GM23338 (cell line): ENCODE measurements at regions not wholly inside any gene's neighbourhood (a gene's known extent, or its start where the extent isn't known, plus 50 kb on each side); places are given as distances from the start of the nearest gene placed in this dataset.
"Not testable (repeated sequence)": the region's sequence is repeated elsewhere in the genome, so short reads cannot be mapped to it uniquely, and the experiment has no call there.

Source experiments
- ATAC-seq: fragments of 200-7000 bp; cut with Tn5 transposase; 3 replicates; pipeline ENCODE4 v1.9.1; 2020
- DNase-seq: peaks from one replicate; pipeline ENCODE4 v3.0.0-alpha.2; 2015; ENCODE audit warnings: low spot score
- H2AFZ ChIP-seq: fragments of 200-600 bp; sonication (generic); 2 replicates; pipeline ENCODE4 v1.8.0; 2016; ENCODE audit warnings: antibody characterized with exemption, mild to moderate bottlenecking, moderate library complexity
- H3F3A ChIP-seq: fragments of 200-600 bp; sonication (generic); replicated peaks from 2 replicates; pipeline ENCODE4 v1.8.0; 2017; ENCODE audit warnings: antibody characterized with exemption, mixed run types, low read depth
- H3K27ac ChIP-seq: fragments of 200-600 bp; sonication (generic); 2 replicates; pipeline ENCODE4 v1.6.1; 2016; ENCODE audit warnings: low read depth
- H3K27me3 ChIP-seq: fragments of 200-600 bp; sonication (generic); 2 replicates; pipeline ENCODE4 v1.8.0; 2016; ENCODE audit warnings: mild to moderate bottlenecking, mixed run types, moderate library complexity; ENCODE audit not compliant: insufficient read depth
- H3K36me3 ChIP-seq: fragments of 200-600 bp; sonication (generic); 2 replicates; pipeline ENCODE4 v1.8.0; 2016; ENCODE audit warnings: mild to moderate bottlenecking; ENCODE audit not compliant: insufficient read depth
- H3K4me1 ChIP-seq: fragments of 200-600 bp; sonication (generic); 2 replicates; pipeline ENCODE4 v1.8.0; 2016; ENCODE audit warnings: mild to moderate bottlenecking, moderate library complexity; ENCODE audit not compliant: insufficient read depth
- H3K4me2 ChIP-seq: fragments of 200-600 bp; sonication (generic); 2 replicates; pipeline ENCODE4 v1.7.1; 2017; ENCODE audit warnings: mixed run types
- H3K4me3 ChIP-seq: fragments of 200-600 bp; sonication (generic); 2 replicates; pipeline ENCODE4 v1.6.1; 2016; ENCODE audit warnings: mixed run types
- H3K79me2 ChIP-seq: fragments of 200-600 bp; sonication (generic); replicated peaks from 2 replicates; pipeline ENCODE4 v1.8.0; 2017; ENCODE audit warnings: mild to moderate bottlenecking; ENCODE audit not compliant: insufficient read depth
- H3K9me2 ChIP-seq: fragments of 200-600 bp; sonication (generic); 2 replicates; pipeline ENCODE4 v1.8.0; 2017; ENCODE audit not compliant: insufficient read depth
- H4K20me1 ChIP-seq: fragments of 200-600 bp; sonication (generic); replicated peaks from 2 replicates; pipeline ENCODE4 v1.8.0; 2017; ENCODE audit warnings: mild to moderate bottlenecking; ENCODE audit not compliant: insufficient read depth
- H3K27ac Mint-ChIP-seq: 2 replicates; pipeline ENCODE4 v1.8.0; 2020; ENCODE audit warnings: inconsistent platforms, mild to moderate bottlenecking, moderate library complexity, mixed read lengths
- H3K27me3 Mint-ChIP-seq: 3 replicates; pipeline ENCODE4 v1.8.0; 2022; ENCODE audit warnings: low read depth, mild to moderate bottlenecking, moderate library complexity, mixed read lengths, inconsistent platforms; ENCODE audit not compliant: insufficient read depth, poor library complexity
- H3K36me3 Mint-ChIP-seq: 3 replicates; pipeline ENCODE4 v1.8.0; 2021; ENCODE audit warnings: low read depth, mild to moderate bottlenecking, inconsistent platforms, moderate library complexity, mixed read lengths
- H3K4me1 Mint-ChIP-seq: 3 replicates; pipeline ENCODE4 v1.8.0; 2020; ENCODE audit warnings: mild to moderate bottlenecking, inconsistent platforms, mixed read lengths
- H3K4me3 Mint-ChIP-seq: 3 replicates; pipeline ENCODE4 v1.8.0; 2021; ENCODE audit warnings: moderate library complexity, mild to moderate bottlenecking, inconsistent platforms, mixed read lengths
- H3K9me3 Mint-ChIP-seq: 3 replicates; pipeline ENCODE4 v1.8.0; 2020; ENCODE audit warnings: moderate library complexity, mild to moderate bottlenecking, inconsistent platforms, mixed read lengths
- CREB1 ChIP-seq: fragments of 250-450 bp; sonication (Bioruptor Pico); IDR thresholded peaks from 2 replicates; pipeline ENCODE4 v1.5.0; 2020; ENCODE audit warnings: low read depth, mild to moderate bottlenecking, moderate library complexity
- CTCF ChIP-seq, 2 experiments: fragments of 200-600 bp in 1 of 2; sonication (generic) in 1 of 2; conservative IDR thresholded peaks; 2 replicates each; pipeline versions ENCODE4 v1.5.1 to v1.6.1; 2016 to 2017; ENCODE audit warnings: antibody characterized with exemption in 2 of 2, low read depth in 2 of 2, mild to moderate bottlenecking in 2 of 2, moderate library complexity in 1 of 2
- EZH2 ChIP-seq: fragments of 200-600 bp; sonication (generic); IDR thresholded peaks from one replicate; pipeline ENCODE4 v1.8.0; 2017; ENCODE audit warnings: antibody characterized with exemption, mild to moderate bottlenecking, low read depth; ENCODE audit not compliant: unreplicated experiment
- ZNF331 ChIP-seq: fragments of 250-450 bp; sonication (Bioruptor Pico); IDR thresholded peaks from 2 replicates; pipeline ENCODE4 v1.5.0; 2020; ENCODE audit warnings: low read depth, mild to moderate bottlenecking, moderate library complexity
- TF ChIP-seq, protein P1 (sequence below): fragments of 250-450 bp; sonication (Bioruptor Pico); IDR thresholded peaks from 2 replicates; pipeline ENCODE4 v1.5.0; 2020; ENCODE audit warnings: mild to moderate bottlenecking, moderate library complexity

DNA sequence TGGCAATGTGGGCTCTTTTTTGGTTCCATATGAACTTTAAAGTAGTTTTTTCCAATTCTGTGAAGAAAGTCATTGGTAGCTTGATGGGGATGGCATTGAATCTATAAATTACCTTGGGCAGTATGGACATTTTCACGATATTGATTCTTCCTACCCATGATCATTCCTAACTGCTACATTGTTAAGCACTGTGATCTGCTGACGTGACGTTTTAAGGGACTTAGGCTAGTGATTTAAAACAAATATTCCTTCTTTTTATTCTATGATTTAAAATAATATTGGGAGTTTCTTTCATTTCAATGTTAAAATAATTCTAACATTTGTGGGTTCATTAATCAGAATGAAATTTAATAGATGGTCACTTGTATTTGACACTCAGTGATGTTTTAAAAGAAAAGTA lies 970.9 kb upstream of the POU3F4 start:
- H2AFZ ChIP-seq, H3K27me3 ChIP-seq, H3K4me2 ChIP-seq, H3F3A ChIP-seq, H3K79me2 ChIP-seq, H3K27me3 Mint-ChIP-seq, H3K4me3 Mint-ChIP-seq, H3K4me1 ChIP-seq, H3K36me3 ChIP-seq, H4K20me1 ChIP-seq, H3K27ac Mint-ChIP-seq, H3K4me1 Mint-ChIP-seq, H3K27ac ChIP-seq, H3K9me2 ChIP-seq, DNase-seq, ATAC-seq, H3K4me3 ChIP-seq, H3K36me3 Mint-ChIP-seq: not testable (repeated sequence)
- H3K9me3 Mint-ChIP-seq, result peaks cover 12% of the 10 kb centered on the region; the same call in 2 of the 3 replicates

DNA sequence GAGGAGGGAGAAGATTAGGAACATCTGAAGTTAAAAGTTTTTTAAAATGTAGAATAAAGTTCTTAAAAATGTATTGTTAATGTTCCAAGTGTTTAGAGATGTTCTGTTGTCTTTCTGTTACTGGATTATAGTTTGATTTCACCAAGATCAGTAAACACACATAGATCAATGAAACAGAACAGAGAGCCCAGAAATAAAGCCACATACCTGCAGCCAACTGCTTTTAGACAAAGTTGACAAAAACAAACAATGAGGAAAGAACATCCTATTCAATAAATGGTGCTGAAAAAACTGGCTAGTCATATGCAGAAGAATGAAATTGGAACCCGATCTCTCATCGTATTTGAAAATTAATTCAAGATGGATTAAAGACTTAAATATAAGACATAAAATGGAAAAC lies 966.3 kb upstream of the POU3F4 start:
- Histone ChIP-seq H3K4me2 (no peak overlapping the region), H3K36me3 (no peaks in the 10 kb centered on the region), H3K4me3 (no peak overlapping the region), H2AFZ (no peak overlapping the region), H3K79me2 (no peaks in the 10 kb centered on the region), H3K4me1 (no peaks in the 10 kb centered on the region), H3F3A (no peaks in the 10 kb centered on the region), H4K20me1 (no peaks in the 10 kb centered on the region), H3K27ac (no peak overlapping the region), H3K27me3 (no peaks in the 10 kb centered on the region), H3K9me2 (no peaks in the 10 kb centered on the region)
- no peak for DNase-seq
- no peak for TF ChIP-seq CREB1
- H3K9me3 Mint-ChIP-seq, result peaks cover 16% of the 10 kb centered on the region; the same call in 2 of the 3 replicates
- no peaks in the 10 kb centered on the region for H3K36me3 Mint-ChIP-seq
- no peak for ATAC-seq
- H3K27me3 Mint-ChIP-seq, result no peaks in the 10 kb centered on the region
- H3K27ac Mint-ChIP-seq, result no peak overlapping the region
- H3K4me1 Mint-ChIP-seq, result no peaks in the 10 kb centered on the region
- H3K4me3 Mint-ChIP-seq, result no peak overlapping the region

DNA sequence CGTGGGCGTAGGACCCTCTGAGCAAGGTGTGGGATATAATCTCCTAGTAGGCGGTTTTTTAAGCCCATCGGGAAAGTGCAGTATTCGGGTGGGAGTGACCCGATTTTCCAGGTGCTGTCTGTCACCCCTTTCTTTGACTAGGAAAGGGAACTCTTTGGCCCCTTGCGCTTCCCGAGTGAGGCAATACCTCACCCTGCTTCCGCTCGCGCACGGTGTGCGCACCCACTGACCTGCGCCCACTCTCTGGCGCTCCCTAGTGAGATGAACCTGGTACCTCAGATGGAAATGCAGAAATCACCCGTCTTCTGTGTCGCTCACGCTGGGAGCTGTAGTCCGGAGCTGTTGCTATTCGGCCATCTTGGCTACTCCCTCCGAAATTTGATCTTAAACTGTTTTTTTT lies 955.9 kb upstream of the POU3F4 start:
- ATAC-seq, H3K4me3 Mint-ChIP-seq, DNase-seq, H3K4me2 ChIP-seq, H3K4me1 ChIP-seq, H3K4me1 Mint-ChIP-seq, H4K20me1 ChIP-seq, H3K4me3 ChIP-seq, H3K27ac Mint-ChIP-seq, H3K27ac ChIP-seq, H3K27me3 ChIP-seq, H3F3A ChIP-seq, H3K9me2 ChIP-seq, H3K36me3 ChIP-seq, H2AFZ ChIP-seq, H3K79me2 ChIP-seq, H3K27me3 Mint-ChIP-seq: not testable (repeated sequence)
- Mint-ChIP-seq H3K36me3 (peaks cover 15% of the 10 kb centered on the region; the same call in 2 of the 3 replicates), H3K9me3 (peaks cover 41% of the 10 kb centered on the region)

DNA sequence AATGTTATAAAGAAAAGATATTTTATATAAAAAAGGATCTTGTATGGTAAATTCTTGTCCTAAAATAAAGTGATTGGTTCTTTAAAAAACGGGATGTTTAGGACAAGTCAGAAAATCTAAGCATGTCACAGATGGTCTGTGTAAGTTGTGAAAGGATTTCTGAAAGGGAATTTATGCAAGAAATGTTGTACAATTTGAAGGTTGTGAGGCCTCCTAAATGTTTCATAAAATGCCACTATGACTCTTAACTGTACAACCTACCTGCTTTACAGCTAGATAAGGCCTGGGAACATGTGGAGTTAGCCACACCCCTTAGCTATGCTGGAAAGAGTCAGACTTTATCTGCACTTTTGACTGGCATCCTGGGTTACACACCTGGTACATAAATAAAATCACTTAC lies 951.5 kb upstream of the POU3F4 start:
- peaks cover 56% of the 10 kb centered on the region for H3K9me3 Mint-ChIP-seq
- Histone ChIP-seq H3K9me2 (no peaks in the 10 kb centered on the region), H3F3A (no peaks in the 10 kb centered on the region), H2AFZ (no peak overlapping the region), H3K4me3 (no peak overlapping the region), H3K4me2 (no peak overlapping the region), H4K20me1 (no peaks in the 10 kb centered on the region), H3K27me3 (no peaks in the 10 kb centered on the region), H3K79me2 (no peaks in the 10 kb centered on the region), H3K4me1 (no peaks in the 10 kb centered on the region), H3K27ac (no peak overlapping the region), H3K36me3 (no peaks in the 10 kb centered on the region)
- H3K27me3 Mint-ChIP-seq, result peaks cover 2% of the 10 kb centered on the region
- no peak overlapping the region for H3K4me3 Mint-ChIP-seq
- H3K27ac Mint-ChIP-seq, result no peak overlapping the region
- DNase-seq, result peak; percentile 9
- ATAC-seq, result no peak
- peaks cover 17% of the 10 kb centered on the region; the same call in 2 of the 3 replicates for H3K36me3 Mint-ChIP-seq
- no peaks in the 10 kb centered on the region for H3K4me1 Mint-ChIP-seq
- TF ChIP-seq CTCF (conservative IDR thresholded peaks at IDR 0.05; ENCODE audit: low read depth in 2 of 2) (no peak), ZNF331 (no peak), EZH2 (no peak)
- TF ChIP-seq, protein P1, sequence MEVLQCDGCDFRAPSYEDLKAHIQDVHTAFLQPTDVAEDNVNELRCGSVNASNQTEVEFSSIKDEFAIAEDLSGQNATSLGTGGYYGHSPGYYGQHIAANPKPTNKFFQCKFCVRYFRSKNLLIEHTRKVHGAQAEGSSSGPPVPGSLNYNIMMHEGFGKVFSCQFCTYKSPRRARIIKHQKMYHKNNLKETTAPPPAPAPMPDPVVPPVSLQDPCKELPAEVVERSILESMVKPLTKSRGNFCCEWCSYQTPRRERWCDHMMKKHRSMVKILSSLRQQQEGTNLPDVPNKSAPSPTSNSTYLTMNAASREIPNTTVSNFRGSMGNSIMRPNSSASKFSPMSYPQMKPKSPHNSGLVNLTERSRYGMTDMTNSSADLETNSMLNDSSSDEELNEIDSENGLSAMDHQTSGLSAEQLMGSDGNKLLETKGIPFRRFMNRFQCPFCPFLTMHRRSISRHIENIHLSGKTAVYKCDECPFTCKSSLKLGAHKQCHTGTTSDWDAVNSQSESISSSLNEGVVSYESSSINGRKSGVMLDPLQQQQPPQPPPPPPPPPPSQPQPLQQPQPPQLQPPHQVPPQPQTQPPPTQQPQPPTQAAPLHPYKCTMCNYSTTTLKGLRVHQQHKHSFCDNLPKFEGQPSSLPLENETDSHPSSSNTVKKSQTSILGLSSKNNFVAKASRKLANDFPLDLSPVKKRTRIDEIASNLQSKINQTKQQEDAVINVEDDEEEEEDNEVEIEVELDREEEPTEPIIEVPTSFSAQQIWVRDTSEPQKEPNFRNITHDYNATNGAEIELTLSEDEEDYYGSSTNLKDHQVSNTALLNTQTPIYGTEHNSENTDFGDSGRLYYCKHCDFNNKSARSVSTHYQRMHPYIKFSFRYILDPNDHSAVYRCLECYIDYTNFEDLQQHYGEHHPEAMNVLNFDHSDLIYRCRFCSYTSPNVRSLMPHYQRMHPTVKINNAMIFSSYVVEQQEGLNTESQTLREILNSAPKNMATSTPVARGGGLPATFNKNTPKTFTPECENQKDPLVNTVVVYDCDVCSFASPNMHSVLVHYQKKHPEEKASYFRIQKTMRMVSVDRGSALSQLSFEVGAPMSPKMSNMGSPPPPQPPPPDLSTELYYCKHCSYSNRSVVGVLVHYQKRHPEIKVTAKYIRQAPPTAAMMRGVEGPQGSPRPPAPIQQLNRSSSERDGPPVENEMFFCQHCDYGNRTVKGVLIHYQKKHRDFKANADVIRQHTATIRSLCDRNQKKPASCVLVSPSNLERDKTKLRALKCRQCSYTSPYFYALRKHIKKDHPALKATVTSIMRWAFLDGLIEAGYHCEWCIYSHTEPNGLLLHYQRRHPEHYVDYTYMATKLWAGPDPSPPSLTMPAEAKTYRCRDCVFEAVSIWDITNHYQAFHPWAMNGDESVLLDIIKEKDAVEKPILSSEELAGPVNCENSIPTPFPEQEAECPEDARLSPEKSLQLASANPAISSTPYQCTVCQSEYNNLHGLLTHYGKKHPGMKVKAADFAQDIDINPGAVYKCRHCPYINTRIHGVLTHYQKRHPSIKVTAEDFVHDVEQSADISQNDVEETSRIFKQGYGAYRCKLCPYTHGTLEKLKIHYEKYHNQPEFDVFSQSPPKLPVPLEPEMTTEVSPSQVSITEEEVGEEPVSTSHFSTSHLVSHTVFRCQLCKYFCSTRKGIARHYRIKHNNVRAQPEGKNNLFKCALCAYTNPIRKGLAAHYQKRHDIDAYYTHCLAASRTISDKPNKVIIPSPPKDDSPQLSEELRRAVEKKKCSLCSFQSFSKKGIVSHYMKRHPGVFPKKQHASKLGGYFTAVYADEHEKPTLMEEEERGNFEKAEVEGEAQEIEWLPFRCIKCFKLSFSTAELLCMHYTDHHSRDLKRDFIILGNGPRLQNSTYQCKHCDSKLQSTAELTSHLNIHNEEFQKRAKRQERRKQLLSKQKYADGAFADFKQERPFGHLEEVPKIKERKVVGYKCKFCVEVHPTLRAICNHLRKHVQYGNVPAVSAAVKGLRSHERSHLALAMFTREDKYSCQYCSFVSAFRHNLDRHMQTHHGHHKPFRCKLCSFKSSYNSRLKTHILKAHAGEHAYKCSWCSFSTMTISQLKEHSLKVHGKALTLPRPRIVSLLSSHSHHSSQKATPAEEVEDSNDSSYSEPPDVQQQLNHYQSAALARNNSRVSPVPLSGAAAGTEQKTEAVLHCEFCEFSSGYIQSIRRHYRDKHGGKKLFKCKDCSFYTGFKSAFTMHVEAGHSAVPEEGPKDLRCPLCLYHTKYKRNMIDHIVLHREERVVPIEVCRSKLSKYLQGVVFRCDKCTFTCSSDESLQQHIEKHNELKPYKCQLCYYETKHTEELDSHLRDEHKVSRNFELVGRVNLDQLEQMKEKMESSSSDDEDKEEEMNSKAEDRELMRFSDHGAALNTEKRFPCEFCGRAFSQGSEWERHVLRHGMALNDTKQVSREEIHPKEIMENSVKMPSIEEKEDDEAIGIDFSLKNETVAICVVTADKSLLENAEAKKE, result no peak
